ENCODE measurements at regions not wholly inside any gene's neighbourhood (a gene's known extent, or its start where the extent isn't known, plus 50 kb on each side); places are given as distances from the start of the nearest gene placed in this dataset.

GRCh38 chr13:56903710-56904282 is 236.9 kb upstream of the PRR20A start (continued):
- TF ChIP-seq CHD7 (IDR thresholded peaks at IDR 0.05; ENCODE audit: insufficient replicate concordance, low read length) (no peak), RXRA (IDR thresholded peaks at IDR 0.05; ENCODE audit: insufficient read depth, low read depth, low read length) (no peak), RFX5 (IDR thresholded peaks at IDR 0.05; ENCODE audit: borderline replicate concordance, low read depth, low read length) (no peak), CTBP2 (IDR thresholded peaks at IDR 0.05; ENCODE audit: borderline replicate concordance, insufficient read depth, insufficient read length, low read length) (no peak), RBBP5 (IDR thresholded peaks at IDR 0.05; ENCODE audit: borderline replicate concordance, low read depth, low read length) (no peak), RAD21 (IDR thresholded peaks at IDR 0.05 in 1 of 2, conservative IDR thresholded peaks at IDR 0.05 in 1 of 2; ENCODE audit: low read depth in 2 of 2, low read length in 2 of 2) (no peak), POLR2AphosphoS5 (IDR thresholded peaks at IDR 0.05; ENCODE audit: low read depth, low read length) (no peak)

Measured in H1 (cell line).